DND-41 (cell line): ENCODE measurements at regions not wholly inside any gene's neighbourhood (a gene's known extent, or its start where the extent isn't known, plus 50 kb on each side); places are given as distances from the start of the nearest gene placed in this dataset.

Experiments
- CTCF ChIP-seq: IDR thresholded peaks from 2 replicates; pipeline ENCODE4 v1.5.1; 2012; ENCODE audit warnings: borderline replicate concordance, low read length, moderate library complexity, mild to moderate bottlenecking; ENCODE audit not compliant: poor library complexity, severe bottlenecking; ENCODE audit errors: extremely low read depth
- EZH2 ChIP-seq: IDR thresholded peaks from 3 replicates; pipeline ENCODE4 v1.6.1; 2012; ENCODE audit warnings: borderline replicate concordance, low read depth, mild to moderate bottlenecking, moderate library complexity, low read length, inconsistent platforms; ENCODE audit not compliant: severe bottlenecking

- TF ChIP-seq CTCF = no peak
- no peak for TF ChIP-seq EZH2
Measured at GRCh38 chr1:55714230-55714629, 499.1 kb upstream of the USP24 start.
